ENCODE measurements at regions not wholly inside any gene's neighbourhood (a gene's known extent, or its start where the extent isn't known, plus 50 kb on each side); places are given as distances from the start of the nearest gene placed in this dataset.

GRCh38 chr1:186550832-186551231 lies 89.9 kb upstream of the PDC start:
- no peak for DNase-seq

- no peak for DNase-seq
Measured at GRCh38 chr1:186541003-186541402, 80.1 kb upstream of the PDC start.

- DNase-seq = no peak
Measured at GRCh38 chr1:186540521-186540920, 79.6 kb upstream of the PDC start.

GRCh38 chr1:186536273-186536890 lies 75.5 kb upstream of the PDC start:
- no peak for DNase-seq

- no peak for DNase-seq
Measured at GRCh38 chr1:186535388-186536133, 74.6 kb upstream of the PDC start.

GRCh38 chr1:186534401-186534800 lies 73.5 kb upstream of the PDC start:
- no peak for DNase-seq

- no peak for DNase-seq
Measured at GRCh38 chr1:186532466-186532865, 71.6 kb upstream of the PDC start.

GRCh38 chr1:186531561-186532165 lies 70.7 kb upstream of the PDC start:
- no peak for DNase-seq

GRCh38 chr1:186530109-186530508 lies 69.2 kb upstream of the PDC start:
- no peak for DNase-seq

GRCh38 chr1:186519982-186520381 lies 59.1 kb upstream of the PDC start:
- DNase-seq = no peak

GRCh38 chr1:186518822-186519381 lies 58.0 kb upstream of the PDC start:
- no peak for DNase-seq

GRCh38 chr1:186518395-186518794 lies 57.5 kb upstream of the PDC start:
- no peak for DNase-seq

- DNase-seq = no peak
Measured at GRCh38 chr1:186514367-186514766, 53.5 kb upstream of the PDC start.

- DNase-seq = no peak
Measured at GRCh38 chr1:186513526-186513925, 52.6 kb upstream of the PDC start.

- no peak for DNase-seq
Measured at GRCh38 chr1:186512698-186513457, 52.0 kb upstream of the PDC start.

- no peak for DNase-seq
Measured at GRCh38 chr1:186511761-186512637, 51.1 kb upstream of the PDC start.
